Karpas-422 (cell line): ENCODE measurements at regions not wholly inside any gene's neighbourhood (a gene's known extent, or its start where the extent isn't known, plus 50 kb on each side); places are given as distances from the start of the nearest gene placed in this dataset.
"Not testable (repeated sequence)": the region's sequence is repeated elsewhere in the genome, so short reads cannot be mapped to it uniquely, and the experiment has no call there.

Source experiments
- DNase-seq: peaks from one replicate; pipeline ENCODE4 v3.0.0-alpha.2; 2015
- H2AFZ ChIP-seq: fragments of 200-600 bp; sonication (generic); 2 replicates; pipeline ENCODE4 v1.6.1; 2014; ENCODE audit warnings: antibody characterized with exemption, low read length, mixed read lengths
- H3K27ac ChIP-seq: fragments of 200-600 bp; sonication (generic); 2 replicates; pipeline ENCODE4 v1.5.1; 2014; ENCODE audit warnings: mild to moderate bottlenecking, low read length, moderate library complexity
- H3K27me3 ChIP-seq: fragments of 200-600 bp; sonication (generic); 2 replicates; pipeline ENCODE4 v1.6.1; 2014; ENCODE audit warnings: low read length, mixed read lengths
- H3K36me3 ChIP-seq: fragments of 200-600 bp; sonication (generic); 2 replicates; pipeline ENCODE4 v1.6.1; 2014; ENCODE audit warnings: low read length, mixed read lengths; ENCODE audit not compliant: insufficient read depth
- H3K4me1 ChIP-seq: fragments of 200-600 bp; sonication (generic); 2 replicates; pipeline ENCODE4 v1.6.1; 2014; ENCODE audit warnings: mild to moderate bottlenecking, low read length, mixed read lengths
- H3K4me2 ChIP-seq: fragments of 200-600 bp; sonication (generic); 2 replicates; pipeline ENCODE4 v1.6.1; 2014; ENCODE audit warnings: low read length, low read depth, mild to moderate bottlenecking; ENCODE audit not compliant: poor library complexity, severe bottlenecking
- H3K4me3 ChIP-seq: fragments of 200-600 bp; sonication (generic); 2 replicates; pipeline ENCODE4 v1.5.1; 2014; ENCODE audit warnings: mild to moderate bottlenecking, antibody characterized with exemption, low read length, mixed read lengths
- H3K79me2 ChIP-seq: fragments of 200-600 bp; sonication (generic); 2 replicates; pipeline ENCODE4 v1.6.1; 2014; ENCODE audit warnings: mild to moderate bottlenecking, low read length, mixed read lengths
- H3K9ac ChIP-seq: fragments of 200-600 bp; sonication (generic); 2 replicates; pipeline ENCODE4 v1.6.0; 2014; ENCODE audit warnings: low read length
- H3K9me2 ChIP-seq: fragments of 200-600 bp; sonication (generic), shearing (Covaris generic); replicated peaks from 2 replicates; pipeline ENCODE4 v1.6.0; 2014; ENCODE audit warnings: mild to moderate bottlenecking, low read length, moderate library complexity; ENCODE audit not compliant: insufficient read depth
- H3K9me3 ChIP-seq: fragments of 300-700, 200-600 bp; sonication (generic); 2 replicates; pipeline ENCODE4 v1.6.1; 2014; ENCODE audit warnings: low read length, mixed read lengths
- H4K20me1 ChIP-seq: fragments of 200-600 bp; sonication (generic); 2 replicates; pipeline ENCODE4 v1.6.1; 2014; ENCODE audit warnings: mild to moderate bottlenecking, antibody characterized with exemption, low read length, low read depth; ENCODE audit not compliant: insufficient read depth

- Histone ChIP-seq H3K27ac (no peak overlapping the region), H3K9me3 (no peaks in the 10 kb centered on the region; the same call in 1 of the 2 replicates), H4K20me1 (0 out of 2 replicates have a peak, but pooled peaks cover 2% of the 10 kb centered on the region), H2AFZ (no peak overlapping the region), H3K9me2 (no peaks in the 10 kb centered on the region), H3K36me3 (no peaks in the 10 kb centered on the region), H3K79me2 (no peaks in the 10 kb centered on the region), H3K27me3 (no peaks in the 10 kb centered on the region), H3K9ac (no peak overlapping the region), H3K4me3 (no peak overlapping the region), H3K4me2 (no peak overlapping the region), H3K4me1 (no peaks in the 10 kb centered on the region)
- DNase-seq = no peak
These were observed 142.5 kb upstream of the MSX2 start for GRCh38 chr5:174581894-174582293.

DNA sequence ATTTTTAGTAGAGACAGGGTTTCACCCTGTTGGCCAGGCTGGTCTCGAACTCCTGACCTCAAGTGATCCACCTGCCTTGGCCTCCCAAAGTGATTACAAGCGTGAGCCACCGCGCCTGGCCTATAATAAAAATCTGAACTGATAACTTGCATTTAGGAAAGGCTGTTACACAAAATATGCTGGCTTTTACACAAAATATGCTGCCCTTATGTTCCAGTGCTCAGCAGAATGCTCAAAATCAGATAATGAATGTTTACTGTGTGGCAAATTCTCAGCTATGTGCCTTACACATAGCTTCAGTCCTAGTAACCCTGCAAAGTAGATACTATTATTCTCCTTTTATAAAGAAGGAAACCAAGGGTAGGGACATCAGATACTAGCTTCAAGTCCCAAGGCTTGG lies 141.3 kb upstream of the MSX2 start:
- H4K20me1 ChIP-seq = 0 out of 2 replicates have a peak, but pooled peaks cover 2% of the 10 kb centered on the region
- H3K27ac ChIP-seq = no peak overlapping the region
- H3K79me2 ChIP-seq = no peaks in the 10 kb centered on the region
- no peaks in the 10 kb centered on the region for H3K36me3 ChIP-seq
- no peaks in the 10 kb centered on the region for H3K27me3 ChIP-seq
- no peak overlapping the region for H3K9ac ChIP-seq
- no peaks in the 10 kb centered on the region for H3K4me1 ChIP-seq
- no peak overlapping the region for H3K4me3 ChIP-seq
- H3K9me3 ChIP-seq = no peaks in the 10 kb centered on the region; the same call in 1 of the 2 replicates
- no peaks in the 10 kb centered on the region for H3K9me2 ChIP-seq
- no peak overlapping the region for H2AFZ ChIP-seq
- no peak overlapping the region for H3K4me2 ChIP-seq
- DNase-seq = no peak

GRCh38 chr5:174585472-174585871 lies 138.9 kb upstream of the MSX2 start:
- no peaks in the 10 kb centered on the region for H3K4me1 ChIP-seq
- no peaks in the 10 kb centered on the region for H3K36me3 ChIP-seq
- H3K27ac ChIP-seq = no peak overlapping the region
- no peaks in the 10 kb centered on the region for H3K79me2 ChIP-seq
- no peaks in the 10 kb centered on the region for H3K27me3 ChIP-seq
- H3K4me3 ChIP-seq = no peak overlapping the region
- no peak overlapping the region for H3K4me2 ChIP-seq
- no peak overlapping the region for H3K9ac ChIP-seq
- no peak for DNase-seq
- no peaks in the 10 kb centered on the region for H3K9me2 ChIP-seq
- no peak overlapping the region for H2AFZ ChIP-seq
- no peaks in the 10 kb centered on the region; the same call in 1 of the 2 replicates for H3K9me3 ChIP-seq
- H4K20me1 ChIP-seq = 0 out of 2 replicates have a peak, but pooled peaks cover 2% of the 10 kb centered on the region

DNA sequence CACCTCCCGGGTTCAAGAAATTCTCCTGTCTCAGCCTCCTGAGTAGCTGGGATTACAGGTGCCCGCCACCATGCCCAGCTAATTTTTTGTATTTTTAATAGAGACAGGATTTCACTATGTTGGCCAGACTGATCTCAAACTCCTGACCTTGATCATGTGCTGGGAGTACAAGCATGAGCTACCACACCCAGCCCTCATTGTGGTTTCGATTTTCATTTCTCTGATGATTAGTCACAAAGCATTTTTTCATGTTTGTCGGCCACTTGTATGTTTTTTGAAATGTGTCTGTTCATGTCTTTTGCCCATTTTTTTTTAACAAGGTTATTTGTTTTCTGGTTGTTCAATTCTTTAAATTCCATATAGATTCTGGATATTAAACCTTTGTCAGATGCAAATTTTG lies 138.2 kb upstream of the MSX2 start:
- not testable (repeated sequence) for H3K4me1 ChIP-seq, DNase-seq, H3K36me3 ChIP-seq, H3K27ac ChIP-seq, H3K9ac ChIP-seq, H2AFZ ChIP-seq, H3K4me2 ChIP-seq, H4K20me1 ChIP-seq, H3K27me3 ChIP-seq, H3K9me2 ChIP-seq, H3K4me3 ChIP-seq, H3K79me2 ChIP-seq, H3K9me3 ChIP-seq

- H3K27me3 ChIP-seq = 0 out of 2 replicates have a peak, but pooled peaks cover 2% of the 10 kb centered on the region
- H3K9me3 ChIP-seq = no peaks in the 10 kb centered on the region; the same call in 1 of the 2 replicates
- no peak overlapping the region for H3K9ac ChIP-seq
- no peak for DNase-seq
- no peaks in the 10 kb centered on the region for H3K79me2 ChIP-seq
- H2AFZ ChIP-seq = no peak overlapping the region
- H3K27ac ChIP-seq = no peak overlapping the region
- H3K4me3 ChIP-seq = no peak overlapping the region
- no peaks in the 10 kb centered on the region for H3K4me1 ChIP-seq
- no peak overlapping the region for H3K4me2 ChIP-seq
- no peaks in the 10 kb centered on the region for H3K9me2 ChIP-seq
- no peaks in the 10 kb centered on the region for H4K20me1 ChIP-seq
- H3K36me3 ChIP-seq = no peaks in the 10 kb centered on the region
These were observed 135.4 kb upstream of the MSX2 start for GRCh38 chr5:174589011-174589410.

DNA sequence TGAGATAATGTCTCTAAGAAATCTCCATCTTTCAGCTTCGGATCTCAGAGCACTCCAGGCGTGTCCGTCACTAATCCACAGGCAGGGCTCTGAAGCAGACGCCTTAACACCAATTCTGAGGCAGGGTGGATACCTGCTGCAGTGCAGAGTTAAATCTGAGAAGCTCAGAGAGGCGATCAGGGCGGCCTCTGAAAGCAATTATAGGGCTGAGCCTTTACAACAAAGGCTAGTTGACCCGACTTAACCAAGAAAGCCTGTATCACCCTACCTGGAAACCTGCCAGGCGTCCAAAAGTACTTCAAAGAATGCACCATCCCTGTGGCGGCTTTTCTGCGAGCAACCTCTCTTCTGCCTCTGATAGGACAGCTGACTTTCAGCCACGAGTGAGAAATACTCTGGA lies 134.8 kb upstream of the MSX2 start:
- Histone ChIP-seq H3K4me3 (no peak overlapping the region), H3K4me2 (no peak overlapping the region), H2AFZ (no peak overlapping the region), H3K79me2 (no peaks in the 10 kb centered on the region), H3K27me3 (0 out of 2 replicates have a peak, but pooled peaks cover 2% of the 10 kb centered on the region), H3K9me2 (no peaks in the 10 kb centered on the region), H3K9me3 (no peaks in the 10 kb centered on the region; the same call in 1 of the 2 replicates), H3K4me1 (no peaks in the 10 kb centered on the region), H3K9ac (no peak overlapping the region), H3K27ac (no peak overlapping the region), H4K20me1 (no peaks in the 10 kb centered on the region), H3K36me3 (no peaks in the 10 kb centered on the region)
- no peak for DNase-seq

GRCh38 chr5:174590820-174591219 lies 133.6 kb upstream of the MSX2 start:
- Histone ChIP-seq H3K9me3 (no peaks in the 10 kb centered on the region; the same call in 1 of the 2 replicates), H3K36me3 (no peaks in the 10 kb centered on the region), H3K79me2 (no peaks in the 10 kb centered on the region), H3K9me2 (no peaks in the 10 kb centered on the region), H3K27me3 (0 out of 2 replicates have a peak, but pooled peaks cover 2% of the 10 kb centered on the region), H3K4me2 (no peak overlapping the region), H4K20me1 (no peaks in the 10 kb centered on the region), H2AFZ (no peak overlapping the region), H3K9ac (no peak overlapping the region), H3K4me1 (no peaks in the 10 kb centered on the region), H3K4me3 (no peak overlapping the region), H3K27ac (no peak overlapping the region)
- no peak for DNase-seq

DNA sequence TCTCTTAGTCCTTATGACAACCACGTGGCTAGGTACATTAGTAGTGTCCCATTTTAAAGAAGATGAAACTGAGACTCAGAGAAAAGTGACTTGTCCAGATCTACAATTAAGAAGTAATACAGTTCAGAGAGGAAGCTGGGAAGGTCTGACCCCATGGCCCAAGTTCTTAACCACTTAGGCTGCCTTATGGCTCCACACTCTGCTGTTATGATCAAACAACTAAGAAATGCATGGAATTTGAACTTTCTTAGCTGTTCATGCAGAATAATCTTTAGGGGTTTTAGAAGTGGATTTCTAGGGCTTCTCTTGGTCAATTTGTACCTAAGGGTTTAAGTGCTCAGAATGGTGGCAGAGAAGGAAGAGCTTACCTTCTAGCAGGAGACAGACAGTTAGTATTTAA lies 128.0 kb upstream of the MSX2 start:
- no peak overlapping the region for H3K27ac ChIP-seq
- H3K9ac ChIP-seq = no peak overlapping the region
- 0 out of 2 replicates have a peak, but pooled peaks cover 2% of the 10 kb centered on the region for H3K27me3 ChIP-seq
- H3K9me2 ChIP-seq = no peaks in the 10 kb centered on the region
- H3K4me2 ChIP-seq = no peak overlapping the region
- H3K36me3 ChIP-seq = no peaks in the 10 kb centered on the region
- H3K79me2 ChIP-seq = no peaks in the 10 kb centered on the region
- no peak for DNase-seq
- no peak overlapping the region for H3K4me3 ChIP-seq
- no peak overlapping the region for H2AFZ ChIP-seq
- H3K4me1 ChIP-seq = no peaks in the 10 kb centered on the region
- H3K9me3 ChIP-seq = no peaks in the 10 kb centered on the region
- no peaks in the 10 kb centered on the region for H4K20me1 ChIP-seq

- H3K9ac ChIP-seq = no peak overlapping the region
These were observed 124.4 kb upstream of the MSX2 start for GRCh38 chr5:174599992-174600391.

More at GRCh38 chr5:174599992-174600391, 124.4 kb upstream of the MSX2 start:
- Histone ChIP-seq H3K9me2 (no peaks in the 10 kb centered on the region), H4K20me1 (no peaks in the 10 kb centered on the region), H3K27me3 (no peaks in the 10 kb centered on the region), H3K4me3 (no peak overlapping the region), H3K9me3 (no peaks in the 10 kb centered on the region), H3K4me2 (no peak overlapping the region), H3K36me3 (no peaks in the 10 kb centered on the region), H3K79me2 (no peaks in the 10 kb centered on the region), H3K4me1 (no peaks in the 10 kb centered on the region), H2AFZ (no peak overlapping the region), H3K27ac (no peak overlapping the region)
- DNase-seq = no peak
